IPS-15b (cell line): ENCODE measurements at regions not wholly inside any gene's neighbourhood (a gene's known extent, or its start where the extent isn't known, plus 50 kb on each side); places are given as distances from the start of the nearest gene placed in this dataset.

ENCODE experiments used
- H3K27me3 ChIP-seq: one replicate; pipeline ENCODE4 v1.6.1; 2013; ENCODE audit warnings: low read length; ENCODE audit not compliant: control insufficient read depth, insufficient read depth
- H3K36me3 ChIP-seq: one replicate; pipeline ENCODE4 v1.6.1; 2013; ENCODE audit warnings: low read length; ENCODE audit not compliant: control insufficient read depth, insufficient read depth
- H3K4me1 ChIP-seq: one replicate; pipeline ENCODE4 v1.6.1; 2013; ENCODE audit warnings: mild to moderate bottlenecking, low read length; ENCODE audit not compliant: control insufficient read depth, insufficient read depth
- H3K4me3 ChIP-seq: one replicate; pipeline ENCODE4 v1.5.1; 2013; ENCODE audit warnings: low read depth, low read length
- H3K9ac ChIP-seq: one replicate; pipeline ENCODE4 v1.6.1; 2013; ENCODE audit warnings: low read depth, mild to moderate bottlenecking, low read length
- H3K9me3 ChIP-seq: one replicate; pipeline ENCODE4 v1.6.1; 2013; ENCODE audit warnings: mild to moderate bottlenecking, low read length; ENCODE audit not compliant: control insufficient read depth, insufficient read depth

GRCh38 chr5:63554191-63554590 is 408.1 kb downstream of the HTR1A start:
- Histone ChIP-seq H3K27me3 (no peaks in the 10 kb centered on the region), H3K9me3 (no peaks in the 10 kb centered on the region), H3K4me3 (no peak overlapping the region)

GRCh38 chr5:63553073-63553472 is 409.2 kb downstream of the HTR1A start:
- H3K4me1 ChIP-seq, result no peaks in the 10 kb centered on the region
- no peak overlapping the region for H3K4me3 ChIP-seq
- H3K9ac ChIP-seq, result no peak overlapping the region
- H3K9me3 ChIP-seq, result no peaks in the 10 kb centered on the region
- H3K27me3 ChIP-seq, result no peaks in the 10 kb centered on the region
- H3K36me3 ChIP-seq, result no peaks in the 10 kb centered on the region

More at GRCh38 chr5:63554191-63554590, 408.1 kb downstream of the HTR1A start:
- Histone ChIP-seq H3K9ac (no peak overlapping the region), H3K36me3 (no peaks in the 10 kb centered on the region), H3K4me1 (no peaks in the 10 kb centered on the region)

- no peaks in the 10 kb centered on the region for H3K27me3 ChIP-seq
These were observed 426.2 kb downstream of the HTR1A start for GRCh38 chr5:63535840-63536602.

DNA sequence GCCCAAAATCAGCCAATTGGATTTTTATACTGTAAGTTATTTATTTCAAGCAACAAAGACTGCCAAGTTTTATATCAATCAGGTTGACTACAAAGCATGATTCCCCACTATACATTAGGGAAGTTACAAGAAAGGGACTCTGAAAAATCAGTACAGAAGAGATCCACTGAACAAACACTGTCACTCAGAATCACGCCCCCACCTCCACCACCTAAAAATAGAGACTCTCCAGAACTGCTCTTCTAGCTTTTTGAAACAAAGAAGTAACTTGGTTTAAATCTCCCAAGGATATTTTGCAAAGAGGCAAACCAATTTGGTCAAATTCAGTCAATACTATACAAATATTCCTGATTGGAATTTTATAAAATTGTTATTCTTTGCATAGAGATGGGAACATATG is 438.0 kb downstream of the HTR1A start:
- Histone ChIP-seq H3K9ac (no peak overlapping the region), H3K36me3 (no peaks in the 10 kb centered on the region), H3K9me3 (no peaks in the 10 kb centered on the region), H3K4me1 (no peaks in the 10 kb centered on the region), H3K27me3 (no peaks in the 10 kb centered on the region), H3K4me3 (no peak overlapping the region)

More at GRCh38 chr5:63535840-63536602, 426.2 kb downstream of the HTR1A start:
- H3K36me3 ChIP-seq, result no peaks in the 10 kb centered on the region
- no peak overlapping the region for H3K9ac ChIP-seq
- no peaks in the 10 kb centered on the region for H3K4me1 ChIP-seq
- H3K9me3 ChIP-seq, result no peaks in the 10 kb centered on the region
- H3K4me3 ChIP-seq, result no peak overlapping the region

DNA sequence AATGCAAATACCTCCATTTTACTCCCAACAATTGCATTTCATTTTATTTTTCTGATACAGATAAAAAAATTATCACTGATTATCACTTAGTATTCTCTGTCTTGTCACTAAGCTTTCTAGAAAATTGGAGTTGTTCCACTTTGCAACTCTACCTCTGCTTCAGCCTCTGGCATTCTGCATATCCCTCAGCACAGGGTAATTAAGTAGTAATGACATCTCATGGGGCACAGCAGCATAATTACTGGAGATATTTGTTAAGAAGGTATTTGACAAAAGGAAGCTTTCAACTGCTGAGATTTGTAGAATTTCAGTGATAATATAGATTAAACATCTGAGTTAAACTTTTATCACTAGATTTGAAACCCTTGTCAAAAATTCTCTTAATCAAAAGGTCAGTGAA is 446.2 kb downstream of the HTR1A start:
- H3K4me1 ChIP-seq, result no peaks in the 10 kb centered on the region
- no peaks in the 10 kb centered on the region for H3K27me3 ChIP-seq
- no peaks in the 10 kb centered on the region for H3K9me3 ChIP-seq
- no peak overlapping the region for H3K9ac ChIP-seq
- H3K4me3 ChIP-seq, result no peak overlapping the region
- no peaks in the 10 kb centered on the region for H3K36me3 ChIP-seq

DNA sequence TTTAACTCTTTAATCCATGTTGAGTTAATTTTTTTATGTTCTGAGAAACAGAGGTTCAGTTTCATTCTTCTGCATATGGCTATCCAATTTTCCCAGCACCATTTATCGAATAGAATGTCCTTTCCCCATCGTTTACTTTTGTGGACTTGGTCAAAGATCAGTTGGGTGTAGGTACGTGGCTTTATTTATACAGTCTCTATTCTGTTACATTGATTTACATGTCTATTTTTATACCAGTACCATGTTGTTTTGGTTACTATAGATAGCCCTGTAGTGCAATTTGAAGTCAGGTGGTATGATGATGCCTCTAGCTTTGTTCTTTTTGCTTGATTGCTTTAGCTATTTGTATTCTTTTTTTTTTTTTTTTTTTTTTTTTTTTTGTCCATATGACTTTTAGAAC is 462.0 kb downstream of the HTR1A start:
- no peaks in the 10 kb centered on the region for H3K4me1 ChIP-seq
- no peak overlapping the region for H3K9ac ChIP-seq
- H3K36me3 ChIP-seq, result no peaks in the 10 kb centered on the region
- no peaks in the 10 kb centered on the region for H3K27me3 ChIP-seq
- H3K9me3 ChIP-seq, result no peaks in the 10 kb centered on the region
- no peak overlapping the region for H3K4me3 ChIP-seq

- no peak overlapping the region for H3K9ac ChIP-seq
- H3K4me3 ChIP-seq, result no peak overlapping the region
- H3K9me3 ChIP-seq, result no peaks in the 10 kb centered on the region
These were observed 467.0 kb downstream of the HTR1A start for GRCh38 chr5:63495225-63495624.

DNA sequence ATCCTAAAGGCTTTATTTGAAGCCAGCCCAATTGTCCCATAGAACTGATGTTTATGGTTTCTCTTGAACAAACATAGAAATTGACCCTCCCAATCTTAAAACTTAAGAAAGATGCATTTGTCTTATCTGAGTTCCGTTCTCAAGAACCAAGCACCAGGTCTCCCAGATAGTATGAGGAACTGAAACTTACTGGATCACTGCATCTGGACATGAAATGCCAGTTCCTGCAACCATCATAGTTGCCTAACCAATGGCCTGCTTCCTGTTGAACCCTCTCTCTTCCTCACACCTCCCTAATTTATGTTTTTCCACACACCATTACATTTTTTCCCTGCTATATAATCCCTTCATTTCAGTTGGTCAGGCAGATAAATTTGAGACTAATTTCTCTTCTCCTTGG is 478.9 kb downstream of the HTR1A start:
- no peak overlapping the region for H3K9ac ChIP-seq
- no peaks in the 10 kb centered on the region for H3K27me3 ChIP-seq
- no peaks in the 10 kb centered on the region for H3K36me3 ChIP-seq
- H3K4me1 ChIP-seq, result no peaks in the 10 kb centered on the region
- H3K4me3 ChIP-seq, result no peak overlapping the region
- H3K9me3 ChIP-seq, result no peaks in the 10 kb centered on the region

More at GRCh38 chr5:63495225-63495624, 467.0 kb downstream of the HTR1A start:
- H3K4me1 ChIP-seq, result no peaks in the 10 kb centered on the region
- no peaks in the 10 kb centered on the region for H3K36me3 ChIP-seq
- H3K27me3 ChIP-seq, result no peaks in the 10 kb centered on the region

DNA sequence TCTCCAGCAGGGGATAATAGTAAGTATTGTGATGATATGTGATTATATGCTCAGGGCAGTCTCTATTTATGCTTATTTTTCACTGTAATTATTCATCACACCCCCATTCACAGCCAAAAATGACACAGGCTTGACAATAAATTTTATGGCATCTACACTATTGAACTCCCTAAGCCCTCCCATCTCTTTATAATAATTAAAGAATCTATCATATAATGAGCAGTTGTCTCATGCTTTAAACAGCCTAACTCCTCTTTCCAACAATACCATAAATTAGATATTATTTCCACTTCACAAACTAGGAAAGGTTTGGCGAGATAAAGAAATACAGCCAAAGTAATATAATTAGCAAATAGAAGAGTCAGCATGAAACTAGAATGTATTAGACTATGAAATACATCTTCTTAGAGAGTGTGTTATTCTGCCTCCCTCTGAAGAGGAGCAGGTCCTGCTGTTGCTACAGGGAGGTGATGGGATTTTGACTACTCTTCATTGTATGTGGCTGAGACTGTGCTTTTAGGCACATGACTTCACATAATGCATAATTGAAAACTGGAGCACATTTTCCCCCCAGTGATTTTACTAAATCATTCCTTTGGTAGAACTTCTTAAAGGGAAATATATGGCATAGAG is 488.8 kb downstream of the HTR1A start:
- H3K4me1 ChIP-seq, result no peaks in the 10 kb centered on the region
- no peaks in the 10 kb centered on the region for H3K27me3 ChIP-seq
- no peaks in the 10 kb centered on the region for H3K36me3 ChIP-seq
- no peaks in the 10 kb centered on the region for H3K9me3 ChIP-seq
- H3K9ac ChIP-seq, result no peak overlapping the region
- no peak overlapping the region for H3K4me3 ChIP-seq

GRCh38 chr5:63456279-63456678 is 506.0 kb downstream of the HTR1A start:
- no peaks in the 10 kb centered on the region for H3K27me3 ChIP-seq

DNA sequence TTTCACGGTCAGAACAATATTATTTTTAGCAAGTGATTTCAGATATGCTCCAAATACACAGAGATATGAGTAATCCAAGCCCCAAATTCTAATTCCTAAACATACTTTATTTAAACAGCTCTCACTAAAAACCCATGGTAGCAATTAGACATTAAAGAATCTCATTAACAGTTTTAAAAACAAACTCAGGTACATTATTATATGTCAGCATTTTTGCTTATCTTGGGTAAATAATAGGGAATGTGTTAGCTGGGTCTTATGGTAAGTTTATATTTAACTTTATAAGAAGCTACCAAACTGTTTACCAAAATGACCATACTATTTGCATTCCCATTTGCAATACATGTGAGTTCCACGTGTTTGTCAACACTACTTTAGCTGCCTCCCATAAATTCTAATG is 511.1 kb downstream of the HTR1A start:
- H3K4me3 ChIP-seq, result no peak overlapping the region
- no peak overlapping the region for H3K9ac ChIP-seq
- H3K9me3 ChIP-seq, result no peaks in the 10 kb centered on the region
- H3K36me3 ChIP-seq, result no peaks in the 10 kb centered on the region
- H3K27me3 ChIP-seq, result no peaks in the 10 kb centered on the region
- no peaks in the 10 kb centered on the region for H3K4me1 ChIP-seq

More at GRCh38 chr5:63456279-63456678, 506.0 kb downstream of the HTR1A start:
- Histone ChIP-seq H3K9me3 (no peaks in the 10 kb centered on the region), H3K36me3 (no peaks in the 10 kb centered on the region), H3K4me1 (no peaks in the 10 kb centered on the region), H3K4me3 (no peak overlapping the region), H3K9ac (no peak overlapping the region)

DNA sequence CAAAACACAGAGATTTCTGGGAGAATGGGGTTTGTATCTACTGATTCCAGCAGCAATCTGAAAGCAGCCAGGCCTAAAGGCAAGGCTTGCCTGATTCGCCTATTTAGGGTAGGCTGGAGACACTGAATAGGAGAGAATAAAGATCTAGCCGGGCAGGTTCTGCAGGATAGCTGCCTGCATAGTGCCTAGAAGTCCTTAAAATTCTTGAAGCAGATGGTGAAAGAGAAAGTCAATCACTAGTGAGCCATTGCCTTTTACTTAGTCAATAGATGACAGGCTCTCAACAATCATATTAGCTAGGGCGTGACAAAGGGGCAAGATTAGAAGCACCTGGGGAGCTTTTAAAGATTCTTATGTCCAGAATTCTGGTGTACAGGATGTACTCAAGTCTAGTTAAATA is 522.7 kb downstream of the HTR1A start:
- Histone ChIP-seq H3K4me3 (no peak overlapping the region), H3K4me1 (no peaks in the 10 kb centered on the region), H3K9me3 (no peaks in the 10 kb centered on the region), H3K27me3 (no peaks in the 10 kb centered on the region), H3K9ac (no peak overlapping the region), H3K36me3 (no peaks in the 10 kb centered on the region)
